Activated T-helper 2 cell treated with anti-CD3 and anti-CD28 coated beads, Interferon-gamma antibody, Interleukin-2, Interleukin-4, amounts not matched to agents 10 μg/mL and 5 μg/mL and 100 μg/mL, durations not matched to agents 14 hours and 24 hours and 36 hours (primary cell): ENCODE measurements at regions not wholly inside any gene's neighbourhood (a gene's known extent, or its start where the extent isn't known, plus 50 kb on each side); places are given as distances from the start of the nearest gene placed in this dataset.

Source experiments
- DNase-seq: peaks from one replicate; pipeline ENCODE4 v3.0.0; 2021; ENCODE audit warnings: low spot score
- H3K27ac Mint-ChIP-seq: one replicate; pipeline ENCODE4 v1.8.0; 2021; ENCODE audit warnings: mixed read lengths
- H3K27me3 Mint-ChIP-seq: one replicate; pipeline ENCODE4 v1.8.0; 2021; ENCODE audit warnings: low read depth, mixed read lengths
- H3K36me3 Mint-ChIP-seq: one replicate; pipeline ENCODE4 v1.8.0; 2021; ENCODE audit warnings: low read depth, mixed read lengths
- H3K4me1 Mint-ChIP-seq: one replicate; pipeline ENCODE4 v1.8.0; 2021; ENCODE audit warnings: low read depth, mixed read lengths
- H3K4me3 Mint-ChIP-seq: one replicate; pipeline ENCODE4 v1.8.0; 2021; ENCODE audit warnings: low read depth, mild to moderate bottlenecking, moderate library complexity, mixed read lengths
- H3K9me3 Mint-ChIP-seq: one replicate; pipeline ENCODE4 v1.8.0; 2021; ENCODE audit warnings: mixed read lengths
- intact Hi-C: fragments of 100-400 bp; cut with micrococcal nuclease; formaldehyde crosslinking; loops from one replicate; pipeline ENCODE4 v1.15.1; 2023

DNA sequence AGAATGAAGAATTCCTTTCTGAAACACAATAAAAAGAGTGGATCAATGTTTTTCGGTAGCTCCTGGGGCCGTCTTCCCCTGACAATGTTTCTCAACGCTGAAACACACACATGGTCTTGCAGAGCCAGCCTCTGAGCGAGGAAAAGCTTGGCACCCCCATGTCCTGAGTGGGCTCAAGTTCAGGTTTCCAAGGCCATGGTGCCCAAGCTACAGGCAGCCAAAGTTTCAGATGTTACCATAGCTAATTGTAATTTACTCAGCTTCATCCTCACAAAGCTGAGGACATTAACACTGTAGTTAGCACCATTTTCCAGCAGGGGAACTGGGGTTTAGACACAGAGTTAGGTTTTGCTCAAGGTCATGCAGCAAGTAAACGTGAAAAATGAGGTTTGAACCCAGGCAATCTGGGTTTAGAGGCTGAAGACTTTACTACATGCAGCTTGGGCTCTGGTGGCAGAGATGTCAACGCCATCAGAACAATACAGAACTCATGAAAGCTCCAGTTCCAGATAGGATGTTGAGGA lies 199.1 kb downstream of the TJP1 start:
- Mint-ChIP-seq H3K9me3 (no peaks in the 10 kb centered on the region), H3K27ac (no peak overlapping the region), H3K4me1 (no peaks in the 10 kb centered on the region), H3K36me3 (no peaks in the 10 kb centered on the region), H3K4me3 (no peak overlapping the region), H3K27me3 (no peaks in the 10 kb centered on the region)
- intact Hi-C loops: no loop called here
- DNase-seq: no peak

DNA sequence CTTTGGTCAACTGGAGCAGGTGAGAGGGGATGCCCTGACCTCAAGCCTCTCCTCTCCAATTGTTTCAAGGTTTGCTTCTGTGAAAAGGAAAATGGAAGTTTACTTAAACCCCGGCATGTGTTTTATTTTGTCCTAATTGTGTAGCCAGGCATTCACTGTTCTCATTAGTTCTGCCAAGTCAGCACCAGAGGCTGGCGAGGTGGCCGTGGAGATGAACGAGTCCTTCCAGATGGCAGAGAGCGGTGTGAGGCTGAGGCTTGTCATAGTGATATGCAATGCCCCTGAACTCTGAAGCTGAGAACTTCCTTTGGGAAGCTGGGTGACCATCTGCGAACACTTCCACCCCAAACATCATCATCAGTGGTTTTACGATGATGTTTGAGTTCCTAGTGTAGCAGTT lies 199.6 kb downstream of the TJP1 start:
- no peak for DNase-seq
- no peak overlapping the region for H3K4me3 Mint-ChIP-seq
- H3K36me3 Mint-ChIP-seq: no peaks in the 10 kb centered on the region
- no peaks in the 10 kb centered on the region for H3K4me1 Mint-ChIP-seq
- intact Hi-C loops: no loop called here
- H3K27ac Mint-ChIP-seq: no peak overlapping the region
- H3K9me3 Mint-ChIP-seq: no peaks in the 10 kb centered on the region
- H3K27me3 Mint-ChIP-seq: no peaks in the 10 kb centered on the region

DNA sequence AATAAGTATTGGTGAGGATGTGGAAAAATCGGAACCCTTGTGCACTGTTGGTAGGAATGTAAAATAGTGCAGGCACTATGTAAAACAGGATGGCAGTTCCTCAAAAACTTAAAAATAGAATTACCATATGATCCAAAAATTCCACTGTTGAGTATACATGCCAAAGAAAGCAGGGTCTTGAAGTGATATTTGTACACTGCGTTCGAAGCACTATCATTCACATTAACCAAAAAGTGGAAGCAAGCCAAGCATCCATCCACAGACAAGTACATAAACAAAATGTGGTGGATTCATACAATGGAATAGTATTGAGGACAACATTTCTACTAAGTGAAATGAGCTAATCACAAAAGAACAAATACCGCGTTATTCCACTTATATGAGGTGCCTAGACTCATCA lies 200.7 kb downstream of the TJP1 start:
- Mint-ChIP-seq H3K36me3 (no peaks in the 10 kb centered on the region), H3K4me3 (no peak overlapping the region), H3K27ac (no peak overlapping the region), H3K27me3 (no peaks in the 10 kb centered on the region), H3K4me1 (no peaks in the 10 kb centered on the region), H3K9me3 (no peaks in the 10 kb centered on the region)
- no peak for DNase-seq
- intact Hi-C loops: no loop called here

DNA sequence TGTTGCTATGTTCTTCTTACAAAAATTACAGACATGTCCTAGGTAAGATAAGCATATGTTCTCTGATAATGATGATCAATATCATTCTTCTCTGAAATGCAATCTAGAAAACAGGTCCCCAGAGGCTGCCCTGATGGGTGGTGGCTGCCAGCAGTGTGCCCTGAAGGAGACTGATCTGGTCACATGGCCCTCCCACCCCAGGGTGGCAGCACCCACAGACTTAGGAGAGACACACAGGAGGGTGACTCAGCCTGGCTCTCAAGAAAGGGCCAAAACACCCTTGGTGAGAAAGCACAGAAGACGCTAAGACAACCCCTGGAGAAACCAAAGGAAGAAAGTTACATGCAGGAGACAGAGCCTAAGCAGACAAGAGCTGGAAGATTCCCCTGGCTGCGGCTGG lies 203.7 kb downstream of the TJP1 start:
- intact Hi-C loops: no loop called here
- Mint-ChIP-seq H3K4me3 (no peak overlapping the region), H3K4me1 (no peaks in the 10 kb centered on the region), H3K36me3 (no peaks in the 10 kb centered on the region), H3K9me3 (no peaks in the 10 kb centered on the region), H3K27me3 (no peaks in the 10 kb centered on the region), H3K27ac (no peak overlapping the region)
- DNase-seq: no peak

DNA sequence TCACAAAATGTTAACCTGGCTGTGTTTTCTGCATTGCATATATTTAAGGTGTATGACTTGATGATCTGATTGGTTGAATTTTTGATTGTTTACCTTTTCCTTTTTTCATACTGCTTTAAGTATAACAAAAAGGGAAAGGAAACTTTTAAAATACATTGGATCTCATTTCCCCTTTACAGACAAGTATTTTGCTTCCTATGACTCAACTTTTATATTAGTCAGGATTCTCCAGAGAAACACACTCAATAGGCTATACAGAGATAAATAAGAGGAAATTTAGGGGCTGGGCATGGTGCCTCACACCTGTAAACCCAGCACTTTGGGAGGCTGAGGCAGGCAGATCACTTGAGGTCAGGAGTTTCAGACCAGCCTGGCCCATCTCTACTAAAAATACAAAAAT lies 205.8 kb downstream of the TJP1 start:
- intact Hi-C loops: no loop called here
- Mint-ChIP-seq H3K4me1 (no peaks in the 10 kb centered on the region), H3K36me3 (no peaks in the 10 kb centered on the region), H3K4me3 (no peak overlapping the region), H3K27ac (no peak overlapping the region), H3K27me3 (no peaks in the 10 kb centered on the region), H3K9me3 (no peaks in the 10 kb centered on the region)
- DNase-seq: no peak

DNA sequence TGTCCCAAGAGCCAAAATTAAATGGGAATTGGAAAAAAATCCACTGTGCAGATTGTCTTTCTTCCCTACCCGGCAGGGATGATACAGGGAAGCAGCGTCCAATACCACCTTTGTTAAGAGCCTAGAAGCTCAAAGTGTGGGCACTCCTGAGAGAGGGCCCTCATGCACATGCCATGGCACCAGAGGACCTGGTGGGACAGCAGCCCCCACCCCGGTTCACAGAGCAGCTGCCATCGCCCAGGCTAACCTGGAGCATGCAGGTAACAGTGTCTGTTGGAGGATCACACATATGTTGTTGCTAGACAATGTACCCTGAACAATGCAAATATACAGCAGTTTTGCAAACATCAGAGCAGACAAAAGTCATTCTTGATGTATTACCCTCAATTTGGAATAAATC lies 206.5 kb downstream of the TJP1 start:
- intact Hi-C loops: no loop called here
- H3K36me3 Mint-ChIP-seq: no peaks in the 10 kb centered on the region
- DNase-seq: no peak
- no peak overlapping the region for H3K4me3 Mint-ChIP-seq
- H3K9me3 Mint-ChIP-seq: no peaks in the 10 kb centered on the region
- H3K4me1 Mint-ChIP-seq: no peaks in the 10 kb centered on the region
- no peak overlapping the region for H3K27ac Mint-ChIP-seq
- H3K27me3 Mint-ChIP-seq: no peaks in the 10 kb centered on the region

DNA sequence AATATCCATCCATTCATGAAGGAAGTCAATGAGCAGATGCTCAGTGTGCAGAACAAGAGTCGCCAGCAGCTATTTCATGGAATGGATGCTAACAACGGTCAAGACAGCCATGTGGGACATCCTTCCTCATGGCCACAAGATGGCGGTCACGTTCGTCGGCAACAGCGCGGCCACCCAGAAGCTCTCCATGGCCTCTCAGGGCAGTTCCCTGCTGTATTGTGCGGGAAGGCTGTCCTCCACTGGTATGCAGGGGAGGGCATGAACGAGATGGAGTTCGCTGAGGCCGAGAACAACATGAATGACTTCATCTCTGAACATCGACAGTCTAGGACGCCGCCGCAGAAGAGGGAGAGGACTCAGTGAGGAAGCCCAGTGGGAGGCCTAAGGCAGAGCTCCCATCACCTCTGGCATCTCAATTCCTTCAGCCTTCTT lies 208.3 kb downstream of the TJP1 start:
- Mint-ChIP-seq H3K27ac (no peak overlapping the region), H3K4me3 (no peak overlapping the region), H3K36me3 (no peaks in the 10 kb centered on the region), H3K9me3 (no peaks in the 10 kb centered on the region), H3K27me3 (no peaks in the 10 kb centered on the region), H3K4me1 (no peaks in the 10 kb centered on the region)
- intact Hi-C loops: no loop called here
- no peak for DNase-seq

DNA sequence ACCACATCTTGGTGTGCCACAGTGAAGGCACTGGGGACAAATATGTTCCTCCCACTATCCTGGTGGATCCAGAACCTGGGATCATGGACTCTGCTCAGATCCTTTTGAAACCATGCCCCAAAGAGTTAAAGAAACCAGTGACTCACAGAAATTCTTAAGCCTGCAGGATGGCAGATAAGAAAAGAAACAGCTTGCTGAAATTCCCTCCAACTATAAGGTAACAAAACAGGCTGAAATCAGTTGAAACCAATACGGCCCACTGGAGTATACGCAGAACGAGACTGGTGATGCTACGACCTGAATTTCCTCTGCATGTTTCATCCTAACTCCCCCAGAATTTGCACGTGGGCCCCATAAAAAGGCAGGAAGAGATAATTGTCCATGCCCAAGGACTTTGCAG lies 209.6 kb downstream of the TJP1 start:
- intact Hi-C loops: no loop called here

DNA sequence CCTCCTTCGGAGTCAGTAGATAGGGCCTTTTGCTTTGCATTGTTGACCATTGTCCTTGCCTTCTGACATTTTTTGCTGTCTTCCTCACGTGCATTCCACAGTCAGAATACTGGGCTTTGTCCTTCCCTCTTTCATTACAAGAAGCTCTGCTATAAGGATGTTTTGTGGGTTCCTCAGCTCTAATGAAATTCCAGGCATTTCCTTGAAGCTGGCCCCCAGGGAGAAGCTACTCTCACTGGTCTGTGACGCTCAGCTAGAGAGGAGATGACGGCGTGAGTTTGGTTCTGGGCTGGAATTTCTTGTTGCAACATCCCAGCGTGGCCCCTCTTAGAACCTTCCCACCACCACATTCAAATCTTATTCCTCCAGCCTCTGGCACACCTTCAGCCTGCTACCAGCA lies 210.2 kb downstream of the TJP1 start:
- Mint-ChIP-seq H3K27me3 (no peaks in the 10 kb centered on the region), H3K4me3 (no peak overlapping the region), H3K9me3 (no peaks in the 10 kb centered on the region), H3K27ac (no peak overlapping the region), H3K36me3 (no peaks in the 10 kb centered on the region), H3K4me1 (no peaks in the 10 kb centered on the region)
- no peak for DNase-seq
- intact Hi-C loops: no loop called here

More for the DNA sequence above, 209.6 kb downstream of the TJP1 start:
- DNase-seq: no peak
- no peak overlapping the region for H3K27ac Mint-ChIP-seq
- no peaks in the 10 kb centered on the region for H3K4me1 Mint-ChIP-seq
- no peak overlapping the region for H3K4me3 Mint-ChIP-seq
- H3K9me3 Mint-ChIP-seq: no peaks in the 10 kb centered on the region
- no peaks in the 10 kb centered on the region for H3K27me3 Mint-ChIP-seq
- H3K36me3 Mint-ChIP-seq: no peaks in the 10 kb centered on the region

DNA sequence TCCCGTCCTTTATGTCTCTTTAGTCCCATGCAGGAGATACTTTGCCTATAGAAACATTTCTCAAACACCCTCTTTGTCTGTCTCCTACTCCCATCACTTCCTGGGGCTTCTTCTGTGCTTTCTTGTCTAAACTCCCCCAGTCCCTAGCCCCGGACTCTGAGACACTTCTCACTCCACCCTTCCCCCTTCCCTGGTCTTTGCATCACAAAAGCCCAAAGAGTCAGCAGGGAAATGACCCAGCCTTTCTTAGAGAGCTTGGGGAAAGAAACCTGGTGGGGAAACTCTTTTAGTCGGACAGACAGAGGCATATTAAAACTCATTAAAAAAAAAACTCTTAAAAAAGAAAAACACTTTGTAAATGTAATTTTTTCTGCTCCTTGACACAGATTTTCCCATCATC lies 211.2 kb downstream of the TJP1 start:
- intact Hi-C loops: no loop called here
- H3K4me3 Mint-ChIP-seq: no peak overlapping the region
- H3K9me3 Mint-ChIP-seq: no peaks in the 10 kb centered on the region
- no peak for DNase-seq
- H3K4me1 Mint-ChIP-seq: no peaks in the 10 kb centered on the region
- H3K27me3 Mint-ChIP-seq: no peaks in the 10 kb centered on the region
- no peaks in the 10 kb centered on the region for H3K36me3 Mint-ChIP-seq
- no peak overlapping the region for H3K27ac Mint-ChIP-seq

DNA sequence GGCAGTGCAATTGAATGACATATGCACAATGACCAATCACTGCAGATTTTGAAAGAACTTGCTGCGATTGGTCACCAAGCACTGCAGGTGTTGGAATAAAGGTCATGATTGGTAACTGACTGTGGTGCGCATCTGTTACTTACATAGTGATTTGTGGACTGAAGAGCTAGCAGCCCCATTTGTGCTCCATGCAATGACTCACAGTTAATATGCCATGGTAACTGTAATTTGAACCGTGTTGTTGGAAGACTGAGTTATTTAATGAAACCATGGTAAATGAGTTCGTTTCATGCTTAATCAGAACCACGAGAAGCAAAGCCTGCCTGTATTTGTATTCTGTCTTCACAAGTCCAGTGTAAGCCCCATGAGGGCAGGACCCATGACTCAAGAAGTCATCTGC lies 220.5 kb downstream of the TJP1 start:
- Mint-ChIP-seq H3K36me3 (no peaks in the 10 kb centered on the region), H3K27ac (no peak overlapping the region), H3K4me3 (no peak overlapping the region), H3K27me3 (no peaks in the 10 kb centered on the region), H3K9me3 (no peaks in the 10 kb centered on the region), H3K4me1 (no peaks in the 10 kb centered on the region)
- intact Hi-C loops: no loop called here
- no peak for DNase-seq

DNA sequence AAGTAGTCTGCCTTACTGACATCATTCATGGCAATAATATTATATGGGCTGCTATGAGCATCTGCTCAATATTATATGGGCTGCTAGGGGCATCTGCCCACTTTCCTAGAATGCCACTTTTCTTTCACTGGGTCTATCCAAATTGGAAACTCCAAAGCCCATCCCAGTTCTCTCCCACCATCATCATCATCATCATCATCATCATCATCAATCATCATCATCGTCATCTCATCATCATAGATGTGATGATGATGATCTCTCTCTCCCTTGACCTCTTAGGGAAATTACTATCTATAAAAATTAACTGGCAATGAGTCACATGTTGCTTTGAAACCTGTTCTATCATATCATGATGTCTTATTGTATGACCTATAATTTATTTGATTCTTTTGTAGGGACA lies 222.0 kb downstream of the TJP1 start:
- Mint-ChIP-seq H3K9me3 (no peaks in the 10 kb centered on the region), H3K36me3 (no peaks in the 10 kb centered on the region), H3K27ac (no peak overlapping the region), H3K27me3 (no peaks in the 10 kb centered on the region), H3K4me1 (no peaks in the 10 kb centered on the region), H3K4me3 (no peak overlapping the region)
- no peak for DNase-seq
- intact Hi-C loops: no loop called here

DNA sequence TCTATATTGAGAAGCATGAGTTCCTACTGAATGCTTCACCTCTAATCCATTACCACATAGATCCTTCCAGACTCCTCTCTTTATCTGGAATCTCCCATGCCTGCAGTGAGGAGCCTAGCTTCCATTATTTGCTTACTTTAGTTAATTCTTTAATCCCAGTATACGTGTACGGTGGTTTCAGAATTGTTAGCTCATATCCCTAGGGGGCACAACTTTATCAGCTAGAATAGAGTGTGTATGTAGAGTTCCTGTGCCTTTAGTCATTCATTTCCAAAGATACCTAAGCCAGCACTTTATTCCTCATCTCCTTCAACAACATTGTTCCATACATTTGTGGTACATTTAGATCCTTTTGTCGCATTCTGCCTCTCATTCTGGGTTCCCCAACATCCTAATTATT lies 226.0 kb downstream of the TJP1 start:
- no peaks in the 10 kb centered on the region for H3K36me3 Mint-ChIP-seq
- H3K4me3 Mint-ChIP-seq: no peak overlapping the region
- H3K27me3 Mint-ChIP-seq: no peaks in the 10 kb centered on the region
- H3K27ac Mint-ChIP-seq: no peak overlapping the region
- H3K4me1 Mint-ChIP-seq: no peaks in the 10 kb centered on the region
- intact Hi-C loops: no loop called here
- no peaks in the 10 kb centered on the region for H3K9me3 Mint-ChIP-seq
- no peak for DNase-seq

DNA sequence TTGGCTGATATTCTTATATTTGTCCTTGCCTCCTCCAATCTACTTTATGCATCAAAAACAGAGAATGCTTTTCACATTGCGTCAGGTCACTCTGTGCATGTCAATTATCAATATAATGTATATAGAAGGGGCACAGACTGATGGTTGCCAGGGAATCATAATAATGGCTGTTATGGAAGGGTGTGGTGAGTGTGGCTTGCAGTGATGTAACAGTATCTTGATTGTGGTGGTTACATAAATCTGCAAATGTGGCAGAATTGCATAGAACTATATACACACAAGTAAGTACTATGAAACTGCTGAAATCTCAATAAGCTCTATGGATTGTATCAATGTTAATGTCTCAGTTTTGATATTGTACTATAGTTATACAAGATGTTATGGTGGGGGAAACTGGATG lies 228.6 kb downstream of the TJP1 start:
- DNase-seq: no peak
- H3K36me3 Mint-ChIP-seq: no peaks in the 10 kb centered on the region
- intact Hi-C loops: no loop called here
- H3K9me3 Mint-ChIP-seq: no peaks in the 10 kb centered on the region
- no peak overlapping the region for H3K4me3 Mint-ChIP-seq
- H3K27me3 Mint-ChIP-seq: no peaks in the 10 kb centered on the region
- H3K4me1 Mint-ChIP-seq: no peaks in the 10 kb centered on the region
- H3K27ac Mint-ChIP-seq: no peak overlapping the region
